B cell (primary cell): ENCODE measurements at regions not wholly inside any gene's neighbourhood (a gene's known extent, or its start where the extent isn't known, plus 50 kb on each side); places are given as distances from the start of the nearest gene placed in this dataset.

Experiments
- ATAC-seq: fragments of 200-7000 bp; cut with Tn5 transposase; one replicate; pipeline ENCODE4 v1.10.0; 2021; ENCODE audit warnings: low read depth, mild to moderate bottlenecking, moderate number of reproducible peaks, moderate library complexity
- CTCF ChIA-PET: fragments of 350-600 bp; sonication (Branson Sonifier 250); formaldehyde crosslinking; loops from one replicate; lab custom pipeline; 2021; ENCODE audit warnings: antibody characterized with exemption, inconsistent platforms; lab: Charles Lee
- POLR2A ChIA-PET: fragments of 350-600 bp; sonication (Branson Sonifier 250); formaldehyde crosslinking; loops from one replicate; lab custom pipeline; 2021; ENCODE audit warnings: antibody characterized with exemption; lab: Charles Lee
- DNase-seq: peaks from one replicate; pipeline ENCODE4 v3.0.0; 2013
- H2AFZ ChIP-seq: 2 replicates; pipeline ENCODE4 v1.6.1; 2012; ENCODE audit warnings: mild to moderate bottlenecking, low read depth, low read length; ENCODE audit not compliant: insufficient read depth, poor library complexity, severe bottlenecking
- H3K27ac ChIP-seq, 2 donors: 1 replicate in 1 of 2; 2 replicates in 1 of 2; pipeline ENCODE4 v1.5.1; 2012 to 2013; ENCODE audit warnings: low read length in 2 of 2, mild to moderate bottlenecking in 2 of 2, moderate library complexity in 1 of 2
- H3K27me3 ChIP-seq, 4 experiments: fragments of 200-600 bp in 1 of 4; sonication (generic) in 1 of 4; replicated peaks in 1 of 4; 1 replicate in 2 of 4; 2 replicates in 2 of 4; pipeline versions ENCODE4 v1.6.1 to v1.7.0; 2013 to 2016; ENCODE audit warnings: low read length in 3 of 4, mild to moderate bottlenecking in 2 of 4, mixed read lengths in 1 of 4, moderate library complexity in 1 of 4; ENCODE audit not compliant: insufficient read depth in 4 of 4, control insufficient read depth in 3 of 4; ENCODE audit errors: control extremely low read depth in 1 of 4
- H3K36me3 ChIP-seq, 2 experiments: replicated peaks in 1 of 2; 1 replicate in 1 of 2; 2 replicates in 1 of 2; pipeline versions ENCODE4 v1.6.1 to v1.7.1; 2013; ENCODE audit warnings: low read length in 1 of 2; ENCODE audit not compliant: insufficient read depth in 2 of 2, control insufficient read depth in 1 of 2; ENCODE audit errors: control extremely low read depth in 1 of 2, extremely low read depth in 1 of 2
- H3K4me1 ChIP-seq, 2 donors: fragments of 200-600 bp in 1 of 2; sonication (generic) in 1 of 2; 1 replicate in 1 of 2; 2 replicates in 1 of 2; pipeline versions ENCODE4 v1.5.1 to v1.6.1; 2013 to 2017; ENCODE audit warnings: low read length in 2 of 2; ENCODE audit not compliant: control insufficient read depth in 2 of 2, insufficient read depth in 2 of 2
- H3K4me2 ChIP-seq: replicated peaks from 2 replicates; pipeline ENCODE3; 2012; ENCODE audit warnings: mild to moderate bottlenecking, low read depth, low read length; ENCODE audit not compliant: poor library complexity, severe bottlenecking
- H3K4me3 ChIP-seq, 5 experiments: fragments of 200-600 bp in 1 of 5; sonication (generic) in 1 of 5; 1 replicate in 3 of 5; 2 replicates in 2 of 5; pipeline versions ENCODE4 v1.5.1 to v1.7.0; 2011 to 2016; ENCODE audit warnings: low read length in 4 of 5, mild to moderate bottlenecking in 4 of 5, low read depth in 2 of 5, control low read depth in 1 of 5, moderate library complexity in 1 of 5; ENCODE audit not compliant: insufficient read depth in 1 of 5; ENCODE audit errors: control extremely low read depth in 1 of 5, extremely low read depth in 1 of 5
- H3K79me2 ChIP-seq: fragments of 200-600 bp; sonication (generic); one replicate; pipeline ENCODE4 v1.6.0; 2016; ENCODE audit warnings: low read length; ENCODE audit not compliant: control insufficient read depth, insufficient read depth
- H3K9ac ChIP-seq: fragments of 200-600 bp; sonication (generic); 2 replicates; pipeline ENCODE4 v1.6.1; 2017; ENCODE audit warnings: mild to moderate bottlenecking, low read length, moderate library complexity
- H3K9me3 ChIP-seq, 3 donors: one replicate each; pipeline versions ENCODE4 v1.6.1 to v1.7.1; 2013; ENCODE audit warnings: low read length in 2 of 3; ENCODE audit not compliant: control insufficient read depth in 2 of 3, insufficient read depth in 1 of 3; ENCODE audit errors: control extremely low read depth in 1 of 3
- H4K20me1 ChIP-seq: 2 replicates; pipeline ENCODE4 v1.6.0; 2012; ENCODE audit warnings: mild to moderate bottlenecking, low read length; ENCODE audit not compliant: insufficient read depth, control insufficient read depth, poor library complexity, severe bottlenecking
- H3K27ac Mint-ChIP-seq: one replicate; pipeline ENCODE4 v1.8.0; 2021; ENCODE audit warnings: mixed read lengths
- H3K27me3 Mint-ChIP-seq: one replicate; pipeline ENCODE4 v1.8.0; 2021; ENCODE audit warnings: mixed read lengths
- H3K4me1 Mint-ChIP-seq: one replicate; pipeline ENCODE4 v1.8.0; 2021; ENCODE audit warnings: mixed read lengths
- H3K4me3 Mint-ChIP-seq: one replicate; pipeline ENCODE4 v1.8.0; 2021; ENCODE audit warnings: mixed read lengths
- H3K9me3 Mint-ChIP-seq: one replicate; pipeline ENCODE4 v1.8.0; 2022; ENCODE audit warnings: mixed read lengths; ENCODE audit not compliant: insufficient read depth
- EZH2 ChIP-seq: IDR thresholded peaks from 2 replicates; pipeline ENCODE4 v1.6.1; 2012; ENCODE audit warnings: borderline replicate concordance, low read depth, mild to moderate bottlenecking, moderate library complexity, low read length; ENCODE audit not compliant: insufficient read depth, poor library complexity, severe bottlenecking
- WGBS: methylation state at CpG from one replicate; pipeline ENCODE4 v1.1.5; 2013; ENCODE audit warnings: missing lambda C conversion rate; ENCODE audit not compliant: insufficient coverage; 5-methylcytosine and 5-hydroxymethylcytosine counted together
- intact Hi-C: fragments of 100-400 bp; cut with micrococcal nuclease; formaldehyde crosslinking; loops from one replicate; pipeline ENCODE4 v1.10.0; 2022
- TF ChIP-seq, protein P1 (sequence below): fragments of 200-600 bp; IDR thresholded peaks from one replicate; pipeline ENCODE4 v1.8.0; 2022; ENCODE audit warnings: antibody characterized with exemption, mild to moderate bottlenecking

DNA sequence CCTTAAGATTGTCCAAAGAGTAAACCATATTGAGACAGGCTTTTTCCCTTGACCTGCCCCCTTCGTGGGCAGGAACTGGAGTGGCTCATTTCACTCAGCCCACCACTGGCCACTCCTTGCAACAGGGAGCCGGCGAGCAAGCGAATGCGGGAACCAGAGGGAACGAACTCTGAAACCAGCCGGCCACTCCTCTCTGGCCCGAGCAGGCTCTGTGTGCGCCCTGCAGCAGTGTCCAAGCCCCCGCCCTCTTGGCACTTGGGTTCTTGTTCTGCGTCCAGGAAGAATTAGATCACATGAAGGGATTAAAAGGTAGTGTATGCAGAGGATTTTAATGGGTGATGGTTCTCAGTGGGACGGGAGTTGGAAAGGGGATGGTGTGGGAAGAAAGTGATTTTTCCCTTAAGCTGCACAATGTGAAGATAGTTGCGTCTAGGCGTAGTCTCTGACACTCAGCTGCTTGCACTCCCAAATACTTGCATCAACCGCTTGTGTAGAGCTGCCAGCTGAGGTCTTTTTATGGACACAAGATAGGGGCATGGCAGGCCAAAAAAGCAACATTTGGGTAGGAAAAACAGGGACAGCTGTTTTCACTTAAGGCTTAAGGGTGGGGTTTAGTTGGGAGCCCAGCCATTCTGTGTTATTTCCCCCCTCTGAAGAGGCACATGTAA is 1209.7 kb upstream of the PCDH20 start:
- H2AFZ ChIP-seq, result no peak overlapping the region
- no peak for ATAC-seq
- ChIA-PET CTCF (no interaction called here), POLR2A (no interaction called here)
- no peaks in the 10 kb centered on the region for H4K20me1 ChIP-seq
- no peaks in the 10 kb centered on the region for H3K27me3 ChIP-seq
- H3K4me2 ChIP-seq, result no peak overlapping the region
- H3K4me3 ChIP-seq, result no peak overlapping the region
- H3K27me3 Mint-ChIP-seq, result no peaks in the 10 kb centered on the region
- H3K9ac ChIP-seq, result no peak overlapping the region
- no peaks in the 10 kb centered on the region for H3K9me3 Mint-ChIP-seq
- intact Hi-C loops, result no loop called here
- H3K9me3 ChIP-seq, result peaks cover 0 to 15% (median 0%) of the 10 kb centered on the region in 3 donors
- no peaks in the 10 kb centered on the region for H3K79me2 ChIP-seq
- TF ChIP-seq, protein P1, sequence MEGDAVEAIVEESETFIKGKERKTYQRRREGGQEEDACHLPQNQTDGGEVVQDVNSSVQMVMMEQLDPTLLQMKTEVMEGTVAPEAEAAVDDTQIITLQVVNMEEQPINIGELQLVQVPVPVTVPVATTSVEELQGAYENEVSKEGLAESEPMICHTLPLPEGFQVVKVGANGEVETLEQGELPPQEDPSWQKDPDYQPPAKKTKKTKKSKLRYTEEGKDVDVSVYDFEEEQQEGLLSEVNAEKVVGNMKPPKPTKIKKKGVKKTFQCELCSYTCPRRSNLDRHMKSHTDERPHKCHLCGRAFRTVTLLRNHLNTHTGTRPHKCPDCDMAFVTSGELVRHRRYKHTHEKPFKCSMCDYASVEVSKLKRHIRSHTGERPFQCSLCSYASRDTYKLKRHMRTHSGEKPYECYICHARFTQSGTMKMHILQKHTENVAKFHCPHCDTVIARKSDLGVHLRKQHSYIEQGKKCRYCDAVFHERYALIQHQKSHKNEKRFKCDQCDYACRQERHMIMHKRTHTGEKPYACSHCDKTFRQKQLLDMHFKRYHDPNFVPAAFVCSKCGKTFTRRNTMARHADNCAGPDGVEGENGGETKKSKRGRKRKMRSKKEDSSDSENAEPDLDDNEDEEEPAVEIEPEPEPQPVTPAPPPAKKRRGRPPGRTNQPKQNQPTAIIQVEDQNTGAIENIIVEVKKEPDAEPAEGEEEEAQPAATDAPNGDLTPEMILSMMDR, result no peak
- TF ChIP-seq EZH2, result no peak
- no peak overlapping the region for H3K4me3 Mint-ChIP-seq
- no peak for DNase-seq
- H3K36me3 ChIP-seq, result no peaks in the 10 kb centered on the region
- no peak overlapping the region for H3K27ac ChIP-seq
- H3K27ac Mint-ChIP-seq, result no peak overlapping the region
- no peaks in the 10 kb centered on the region for H3K4me1 ChIP-seq
- no peaks in the 10 kb centered on the region for H3K4me1 Mint-ChIP-seq
- 92% methylated on average over 15 of the region's 15 CpGs for WGBS

DNA sequence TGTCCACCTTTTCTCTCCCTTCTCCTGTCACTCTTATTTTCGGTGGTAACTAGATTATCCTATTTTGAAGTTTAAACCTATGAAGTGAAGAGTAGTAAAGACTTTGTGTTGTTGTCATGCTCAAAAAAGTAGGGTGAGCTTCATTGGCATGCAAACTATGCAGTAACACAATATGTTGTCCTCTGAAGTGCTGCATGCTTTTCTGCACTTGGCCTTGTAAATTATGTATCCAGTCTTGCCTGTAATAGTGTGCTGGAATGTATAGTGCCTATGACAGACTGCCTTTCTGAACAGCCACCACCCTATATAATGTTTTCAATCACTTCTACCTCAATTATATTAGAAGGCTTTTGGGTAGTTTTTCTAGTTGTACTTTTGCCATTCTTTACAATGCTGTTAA is 1198.2 kb upstream of the PCDH20 start:
- Histone ChIP-seq H3K79me2 (no peaks in the 10 kb centered on the region), H4K20me1 (no peaks in the 10 kb centered on the region), H3K4me3 (no peak overlapping the region), H3K36me3 (no peaks in the 10 kb centered on the region), H3K4me2 (no peak overlapping the region), H3K27ac (no peak overlapping the region), H3K9ac (no peak overlapping the region), H3K4me1 (no peaks in the 10 kb centered on the region), H3K9me3 (peaks cover 0 to 12% (median 0%) of the 10 kb centered on the region in 3 donors), H3K27me3 (no peaks in the 10 kb centered on the region), H2AFZ (no peak overlapping the region)
- H3K4me3 Mint-ChIP-seq, result no peak overlapping the region
- TF ChIP-seq, protein P1, result no peak
- TF ChIP-seq EZH2, result no peak
- DNase-seq (no peak), ATAC-seq (no peak)
- no peaks in the 10 kb centered on the region for H3K27me3 Mint-ChIP-seq
- whole genome bisulfite sequencing, result no CpG with 5 or more reads among the region's 1 CpG
- H3K9me3 Mint-ChIP-seq, result peaks cover under 1% of the 10 kb centered on the region
- intact Hi-C loops, result no loop called here
- ChIA-PET CTCF (no interaction called here), POLR2A (no interaction called here)
- no peaks in the 10 kb centered on the region for H3K4me1 Mint-ChIP-seq
- no peak overlapping the region for H3K27ac Mint-ChIP-seq
